NCI-H2196 treated with DMSO at 0.1 percent for 48 hours (cell line): ENCODE measurements at regions not wholly inside any gene's neighbourhood (a gene's known extent, or its start where the extent isn't known, plus 50 kb on each side); places are given as distances from the start of the nearest gene placed in this dataset.
"Not testable (repeated sequence)": the region's sequence is repeated elsewhere in the genome, so short reads cannot be mapped to it uniquely, and the experiment has no call there.

ENCODE experiments used
- DNase-seq: peaks from one replicate; lab custom pipeline; 2025; ENCODE audit not compliant: unreplicated experiment; lab: John Stamatoyannopoulos, UW

DNA sequence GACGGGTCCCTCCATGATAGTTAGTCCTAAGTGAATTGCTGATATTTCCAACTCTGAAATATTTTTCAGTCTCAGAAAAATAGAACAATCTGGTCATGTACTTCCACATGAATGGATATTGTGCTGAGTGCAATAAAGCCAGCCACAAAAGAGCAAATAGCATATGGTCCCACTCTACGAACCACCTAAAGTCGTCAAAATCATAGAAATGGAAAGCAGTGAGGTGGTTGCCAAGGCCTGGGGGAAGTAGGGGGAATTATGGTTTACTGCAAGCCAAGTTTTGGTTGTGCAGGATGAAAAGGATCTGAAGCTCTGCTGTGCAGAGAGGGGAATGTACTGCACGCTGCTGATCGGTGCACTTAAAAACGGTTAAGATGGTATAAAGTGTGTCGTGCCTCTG is 313.8 kb upstream of the ADARB2 start:
- DNase-seq: no peak

DNA sequence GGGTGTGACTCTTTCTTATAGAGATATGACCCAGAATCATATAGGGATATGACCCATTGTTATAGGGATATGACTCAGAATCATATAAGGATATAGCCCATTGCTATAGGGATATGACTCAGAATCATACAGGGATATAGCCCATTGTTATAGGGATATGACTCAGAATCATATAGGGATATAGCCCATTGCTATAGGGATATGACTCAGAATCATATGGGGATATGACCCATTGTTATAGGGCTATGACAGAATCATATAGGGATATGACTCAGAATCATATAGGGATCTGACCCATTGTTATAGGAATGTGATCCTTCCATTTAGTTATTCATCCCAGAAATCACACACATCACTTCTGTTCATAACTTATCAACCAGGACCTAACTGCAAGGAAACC is 312.2 kb upstream of the ADARB2 start:
- DNase-seq: no peak

GRCh38 chr10:2048337-2048973 is 311.1 kb upstream of the ADARB2 start:
- DNase-seq: no peak

DNA sequence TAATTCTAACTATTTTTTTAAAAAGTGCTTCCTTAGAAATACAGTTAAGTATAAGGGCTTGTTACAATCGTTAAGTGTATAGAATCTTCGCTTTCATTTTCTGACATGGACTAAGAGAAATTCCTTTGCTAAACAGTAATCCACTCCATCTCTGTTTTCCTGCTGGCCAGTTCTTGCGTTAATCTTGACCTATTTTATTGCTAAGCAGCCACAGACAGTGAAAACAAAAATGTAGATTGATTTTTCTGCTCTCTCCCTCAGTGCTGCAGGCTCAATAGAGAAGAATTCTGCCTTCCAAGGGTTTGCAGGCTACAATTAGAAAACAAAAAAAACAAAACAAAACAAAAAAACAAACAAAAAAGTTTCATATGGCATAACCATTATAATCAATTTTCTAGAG is 310.4 kb upstream of the ADARB2 start:
- DNase-seq: no peak

DNA sequence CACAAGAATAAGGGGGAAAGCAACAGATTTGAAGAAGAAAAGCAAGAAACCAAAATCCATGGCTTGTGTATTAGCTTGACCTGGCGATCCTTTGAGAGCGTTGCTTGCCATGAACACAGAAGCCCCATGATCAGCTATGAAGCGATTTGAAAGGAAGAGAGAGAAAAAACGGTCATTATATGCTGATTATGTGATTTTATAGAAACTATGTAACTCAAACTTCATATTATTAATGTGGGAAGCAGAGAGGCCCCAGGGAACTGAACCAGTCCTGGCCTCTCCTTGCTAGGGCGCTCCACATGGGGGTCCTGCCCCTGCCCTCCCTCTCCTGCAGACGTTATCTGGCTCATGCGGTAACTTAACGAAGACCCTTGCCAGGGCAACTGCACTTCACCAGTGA is 306.1 kb upstream of the ADARB2 start:
- no peak for DNase-seq

- DNase-seq: no peak
Measured at GRCh38 chr10:2038036-2038435, 300.7 kb upstream of the ADARB2 start.

DNA sequence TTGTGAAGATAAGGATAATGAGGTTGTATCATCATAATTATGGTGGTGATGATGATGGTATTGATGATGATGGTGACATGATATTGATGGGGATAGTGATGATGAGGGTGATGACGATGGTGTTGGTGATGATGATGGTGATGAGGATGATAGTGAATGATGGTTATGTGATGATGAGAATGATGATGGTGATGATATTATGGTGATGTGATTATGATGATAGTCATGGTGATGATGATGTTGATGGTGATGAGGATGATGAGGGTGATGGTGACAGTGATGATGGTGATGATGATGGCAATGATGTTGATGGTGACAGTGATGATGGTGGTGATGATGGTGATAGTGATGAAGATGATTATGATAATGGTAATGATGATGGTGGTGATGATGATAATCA is 299.9 kb upstream of the ADARB2 start:
- DNase-seq: no peak

DNA sequence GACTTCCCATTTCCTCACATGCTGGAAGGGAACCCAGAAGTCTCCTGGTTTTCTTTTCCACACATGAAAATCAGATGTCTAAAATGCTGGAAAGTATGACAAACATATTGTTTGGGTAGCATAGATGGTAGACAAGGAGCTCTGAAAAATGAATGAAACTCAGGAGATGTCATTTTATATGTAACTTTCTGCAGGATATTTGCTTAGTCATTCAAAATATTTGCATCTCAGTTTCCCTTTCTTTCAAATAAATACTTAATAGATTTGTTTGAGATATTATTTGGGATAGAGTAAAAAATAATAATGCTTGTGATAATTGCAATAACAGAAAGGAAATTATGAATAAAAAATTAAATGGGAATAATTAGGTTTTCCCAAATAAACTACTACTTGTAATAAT is 298.9 kb upstream of the ADARB2 start:
- no peak for DNase-seq

DNA sequence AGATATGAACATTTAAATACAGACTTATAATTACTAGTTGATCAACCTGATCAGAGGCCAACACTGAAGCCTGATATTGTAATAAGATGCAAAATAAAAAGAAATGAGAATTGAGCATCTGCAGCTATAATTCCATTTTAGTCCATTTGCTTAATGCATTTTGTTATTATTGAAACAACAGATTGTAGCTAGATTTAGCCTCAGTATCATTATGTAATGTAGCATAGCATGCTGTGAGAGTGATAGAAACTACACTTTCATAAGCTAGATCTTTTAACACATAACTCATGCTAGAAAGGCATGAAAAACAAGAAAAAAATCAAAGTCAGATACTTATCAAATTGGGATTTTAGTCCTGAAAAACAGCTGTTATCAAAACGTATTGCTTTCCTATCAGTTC is 292.7 kb upstream of the ADARB2 start:
- no peak for DNase-seq

- DNase-seq: no peak
Measured at GRCh38 chr10:2026936-2027335, 289.6 kb upstream of the ADARB2 start.

DNA sequence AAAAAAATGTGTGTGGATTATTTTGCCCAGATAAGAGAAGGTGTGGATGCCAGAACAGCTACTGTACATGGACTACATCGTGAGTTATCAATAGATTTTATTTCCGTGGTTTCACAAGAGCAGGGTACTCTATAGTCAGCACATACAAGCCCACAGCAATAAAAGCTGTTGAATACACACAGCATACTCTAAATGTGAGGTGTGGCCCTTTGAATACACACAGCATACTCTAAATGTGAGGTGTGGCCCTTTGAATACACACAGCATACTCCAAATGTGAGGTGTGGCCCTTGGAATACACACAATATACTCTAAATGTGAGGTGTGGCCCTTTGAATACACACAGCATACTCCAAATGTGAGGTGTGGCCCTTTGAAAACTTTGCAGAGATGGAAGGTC is 287.4 kb upstream of the ADARB2 start:
- not testable (repeated sequence) for DNase-seq

GRCh38 chr10:2023687-2024086 is 286.4 kb upstream of the ADARB2 start:
- DNase-seq: no peak

GRCh38 chr10:2022401-2022800 is 285.1 kb upstream of the ADARB2 start:
- DNase-seq: no peak

- no peak for DNase-seq
Measured at GRCh38 chr10:2020836-2021235, 283.5 kb upstream of the ADARB2 start.

GRCh38 chr10:2019803-2020202 is 282.5 kb upstream of the ADARB2 start:
- DNase-seq: no peak

DNA sequence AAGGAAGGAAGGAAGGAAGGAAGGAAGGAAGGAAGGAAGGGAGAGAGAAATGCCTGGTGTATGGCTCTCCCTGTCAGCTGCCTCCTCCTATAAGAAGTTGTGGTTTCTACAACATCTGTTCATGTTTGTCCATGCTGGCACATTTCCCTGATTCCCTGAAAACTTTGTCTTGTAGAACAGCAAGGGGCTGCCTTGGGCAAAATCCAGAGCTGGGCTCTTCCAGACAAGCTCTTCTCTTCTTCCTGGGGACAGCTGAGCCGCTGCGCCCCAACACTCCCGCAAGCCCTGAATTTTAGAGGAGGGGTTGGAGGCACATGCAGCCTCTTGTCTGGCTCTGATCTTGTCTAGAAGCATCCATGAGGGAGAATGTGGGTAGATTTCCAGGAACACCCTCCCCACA is 282.0 kb upstream of the ADARB2 start:
- no peak for DNase-seq

DNA sequence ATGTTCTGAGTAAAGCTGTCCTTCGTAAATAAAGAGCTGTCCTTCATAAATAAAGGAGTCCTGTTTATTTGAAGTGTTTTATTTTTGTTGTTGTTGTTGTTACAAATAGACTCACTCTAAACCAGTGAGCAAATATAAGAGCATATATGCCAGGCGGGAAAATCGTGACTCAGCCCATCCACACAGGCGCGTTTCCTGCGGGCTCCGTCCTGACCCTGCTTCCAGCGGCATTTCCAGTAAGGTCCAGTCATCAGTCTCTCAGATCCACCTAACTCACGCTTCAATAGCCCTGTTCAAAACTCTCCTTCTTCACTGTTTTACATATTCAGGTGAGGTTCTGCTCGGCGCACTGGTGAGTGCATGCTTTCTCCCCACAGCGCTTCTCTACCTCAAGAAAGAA is 277.2 kb upstream of the ADARB2 start:
- DNase-seq: no peak

DNA sequence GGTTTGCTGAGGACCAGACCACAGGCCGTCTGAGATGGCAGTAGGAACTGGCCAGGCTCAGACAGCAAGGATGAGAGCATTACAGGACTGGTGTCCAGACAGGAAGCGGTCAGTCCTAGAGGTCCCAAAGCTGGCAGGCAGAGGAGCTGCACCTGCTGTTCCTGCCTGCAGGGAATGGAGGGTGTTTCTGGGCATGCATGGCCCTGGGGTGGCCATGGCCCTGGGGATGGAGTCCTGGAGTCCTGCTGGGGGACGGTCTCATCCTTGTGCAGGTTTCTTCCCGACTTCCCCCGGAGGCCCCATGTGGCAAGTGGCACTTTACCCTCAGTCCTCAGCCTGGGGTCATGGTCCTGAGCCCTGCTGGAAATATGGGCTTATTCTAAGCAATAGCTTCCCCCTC is 274.9 kb upstream of the ADARB2 start:
- DNase-seq: no peak

DNA sequence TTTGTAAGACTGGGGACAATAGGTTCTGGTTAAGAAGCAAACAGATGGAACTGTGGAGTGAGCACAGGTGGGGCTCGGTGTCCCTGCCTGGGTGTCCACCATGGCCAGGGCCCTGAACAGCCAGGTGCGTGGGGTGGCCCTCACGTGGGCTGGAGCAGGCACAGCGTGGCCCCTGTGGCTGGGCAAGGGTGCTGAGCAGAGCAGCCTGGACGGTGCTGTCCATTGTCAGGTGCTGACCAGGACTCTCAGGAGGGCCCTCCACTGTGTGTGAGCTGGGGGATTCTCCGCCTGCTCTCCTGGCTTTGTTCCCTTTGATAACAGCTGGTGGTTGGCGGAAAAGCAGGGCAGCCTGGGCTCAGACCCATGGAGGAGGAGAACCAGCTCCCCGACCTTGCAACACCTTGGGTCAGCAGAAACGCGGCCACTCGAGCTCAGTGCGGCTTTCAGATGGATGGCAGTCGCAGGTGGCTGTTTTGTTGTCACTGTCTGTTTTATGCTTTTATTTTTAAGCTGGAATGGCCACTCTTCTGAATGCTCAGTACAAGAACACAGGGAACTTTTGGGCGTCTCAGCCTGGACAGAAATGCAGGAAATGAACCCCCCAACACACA is 273.9 kb upstream of the ADARB2 start:
- DNase-seq: no peak

- no peak for DNase-seq
Measured at GRCh38 chr10:2005546-2005945, 268.2 kb upstream of the ADARB2 start.

- DNase-seq: no peak
Measured at GRCh38 chr10:1992930-1993329, 255.6 kb upstream of the ADARB2 start.

DNA sequence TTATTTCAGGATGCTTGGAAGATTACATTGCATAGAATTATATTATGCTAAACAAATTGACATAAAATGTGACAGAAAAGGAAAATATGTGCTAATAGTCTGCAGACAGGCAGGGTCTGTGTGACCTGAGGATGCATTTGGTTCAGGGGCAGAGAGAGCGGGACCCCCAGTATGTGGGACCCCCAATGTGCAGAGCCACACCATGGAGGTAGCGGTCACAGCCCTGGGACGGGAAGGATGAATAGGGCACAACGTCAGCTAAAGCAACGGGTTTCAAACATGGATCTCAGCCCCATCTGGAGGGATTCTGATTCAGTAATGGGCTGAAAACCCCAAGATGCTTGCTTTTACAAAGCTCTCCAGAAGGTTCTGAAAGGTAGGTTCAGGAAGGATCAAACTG is 251.8 kb upstream of the ADARB2 start:
- DNase-seq: no peak

DNA sequence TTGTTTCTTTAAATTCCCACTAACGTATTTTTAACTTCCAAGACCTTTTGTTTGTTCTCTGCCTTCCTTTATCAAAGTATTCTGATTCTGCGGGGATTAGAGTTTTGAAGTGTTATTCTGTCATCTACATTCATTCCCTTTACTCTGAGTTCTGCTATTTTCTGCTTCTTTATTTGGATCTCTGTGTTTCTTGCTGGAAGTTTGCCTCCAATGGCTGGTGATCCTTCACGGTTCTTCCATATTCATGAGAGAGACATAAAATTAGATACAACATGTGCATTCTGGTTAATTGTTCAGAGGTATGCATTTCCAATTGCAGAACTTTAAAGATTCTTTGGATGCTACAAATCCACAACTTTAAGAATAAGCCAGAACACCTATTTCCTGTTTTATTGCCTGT is 244.7 kb upstream of the ADARB2 start:
- DNase-seq: no peak
